AG04449 (cell line): ENCODE measurements at regions not wholly inside any gene's neighbourhood (a gene's known extent, or its start where the extent isn't known, plus 50 kb on each side); places are given as distances from the start of the nearest gene placed in this dataset.

Experiments used
- CTCF ChIA-PET: fragments of 350-600 bp; formaldehyde crosslinking; extraction: SDS; loops from one replicate; lab custom pipeline; 2021; ENCODE audit warnings: antibody characterized with exemption; lab: Yijun Ruan, JAX
- POLR2A ChIA-PET: fragments of 400-600, 350-600 bp; formaldehyde crosslinking; extraction: SDS; loops from one replicate; lab custom pipeline; 2020; ENCODE audit warnings: antibody characterized with exemption, inconsistent platforms; lab: Yijun Ruan, JAX
- DNase-seq: peaks from one replicate; pipeline ENCODE4 v3.0.0-alpha.2; 2010; ENCODE audit warnings: low read depth, low spot score
- H3K4me3 ChIP-seq: 2 replicates; pipeline ENCODE4 v1.5.1; 2011; ENCODE audit warnings: low read depth, mild to moderate bottlenecking, control low read depth, low read length
- CTCF ChIP-seq: IDR thresholded peaks from one replicate; pipeline ENCODE4 v1.5.1; 2011; ENCODE audit warnings: mild to moderate bottlenecking, moderate library complexity, low read length, control low read depth, inconsistent platforms; ENCODE audit not compliant: insufficient read depth; ENCODE audit errors: missing control alignments

GRCh38 chr6:28725274-28725809, 198.4 kb downstream of the TRIM27 start:
- POLR2A ChIA-PET, result no interaction called here
- no peak for DNase-seq
- H3K4me3 ChIP-seq, result no peak overlapping the region
- CTCF ChIA-PET, result no interaction called here
- TF ChIP-seq CTCF, result no peak

GRCh38 chr6:28725890-28726348, 197.9 kb downstream of the TRIM27 start:
- no peak overlapping the region for H3K4me3 ChIP-seq
- ChIA-PET CTCF (no interaction called here), POLR2A (no interaction called here)
- no peak for DNase-seq
- TF ChIP-seq CTCF, result no peak

- POLR2A ChIA-PET, result no interaction called here
- CTCF ChIA-PET, result no interaction called here
- H3K4me3 ChIP-seq, result no peak overlapping the region
- no peak for DNase-seq
- TF ChIP-seq CTCF, result no peak
Measured at GRCh38 chr6:28726569-28727309, 197.0 kb downstream of the TRIM27 start.

GRCh38 chr6:28727559-28728211, 196.1 kb downstream of the TRIM27 start:
- ChIA-PET POLR2A (interaction anchor here (1.2 kb wide), 1 partner anchor 196 kb away, joined by 5 read pairs; the partner anchor contains the start of gene TRIM27), CTCF (interaction anchor here (1.5 kb wide), 1 partner anchor 286 kb away, joined by 3 read pairs; no protein-coding TSS in a partner anchor)
- TF ChIP-seq CTCF, result no peak
- DNase-seq, result no peak
- H3K4me3 ChIP-seq, result no peak overlapping the region

GRCh38 chr6:28729501-28730402, 194.0 kb downstream of the TRIM27 start:
- CTCF ChIA-PET, result interaction anchor here (0.6 to 1.7 kb wide), 4 partner anchors 11 to 287 kb away, joined by 3 to 5 read pairs (median 3); no protein-coding TSS in a partner anchor
- no peak for TF ChIP-seq CTCF
- H3K4me3 ChIP-seq, result peak overlapping the region; percentile 75
- POLR2A ChIA-PET, result no interaction called here
- no peak for DNase-seq
